Activated CD4-positive, alpha-beta T cell treated with anti-CD3 and anti-CD28 coated beads, Interleukin-2, Interleukin-4, amounts not matched to agents 100 ng/mL and 50 ng/mL, durations not matched to agents 16 hours and 8 hours (primary cell): ENCODE measurements at regions not wholly inside any gene's neighbourhood (a gene's known extent, or its start where the extent isn't known, plus 50 kb on each side); places are given as distances from the start of the nearest gene placed in this dataset.
"Not testable (repeated sequence)": the region's sequence is repeated elsewhere in the genome, so short reads cannot be mapped to it uniquely, and the experiment has no call there.

Experiments used
- DNase-seq: peaks from one replicate; pipeline ENCODE4 v3.0.0-alpha.2; 2020; ENCODE audit warnings: low spot score

DNA sequence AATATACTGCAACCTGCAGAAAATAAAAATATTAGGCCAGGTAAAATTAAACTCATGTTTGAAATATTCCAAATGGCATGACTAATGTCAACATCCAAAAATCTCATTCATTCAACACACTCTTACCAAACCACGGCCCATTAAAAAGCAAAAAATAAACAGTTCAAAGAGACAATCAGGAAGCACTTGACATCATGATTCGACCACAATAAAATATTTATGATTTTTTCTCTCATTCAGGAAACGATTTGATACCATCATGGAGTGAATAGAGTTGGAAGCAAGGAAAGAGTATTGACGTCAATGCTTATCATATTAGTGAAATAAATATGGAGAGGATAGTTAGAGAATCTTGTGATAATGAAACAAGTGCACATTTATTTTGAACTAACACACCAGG is 354.1 kb downstream of the KCNJ2 start:
- no peak for DNase-seq

DNA sequence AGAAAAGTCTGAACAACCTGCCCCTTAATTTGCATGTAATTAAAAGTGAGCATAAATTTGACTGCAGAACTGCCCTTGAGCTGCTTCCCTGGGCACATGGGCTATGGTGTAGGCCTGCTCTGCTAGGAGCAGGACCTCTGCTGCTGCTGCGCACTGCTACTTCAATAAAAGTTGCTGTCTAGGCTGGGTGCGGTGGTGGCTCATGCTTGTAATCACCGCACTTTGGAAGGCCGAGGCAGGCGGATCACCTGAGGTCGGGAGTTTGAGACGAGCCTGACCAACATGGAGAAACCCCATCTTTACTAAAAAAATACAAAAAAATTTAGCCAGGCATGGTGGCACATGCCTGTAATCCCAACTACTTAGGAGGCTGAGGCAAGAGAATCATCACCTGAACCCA is 355.7 kb downstream of the KCNJ2 start:
- not testable (repeated sequence) for DNase-seq

DNA sequence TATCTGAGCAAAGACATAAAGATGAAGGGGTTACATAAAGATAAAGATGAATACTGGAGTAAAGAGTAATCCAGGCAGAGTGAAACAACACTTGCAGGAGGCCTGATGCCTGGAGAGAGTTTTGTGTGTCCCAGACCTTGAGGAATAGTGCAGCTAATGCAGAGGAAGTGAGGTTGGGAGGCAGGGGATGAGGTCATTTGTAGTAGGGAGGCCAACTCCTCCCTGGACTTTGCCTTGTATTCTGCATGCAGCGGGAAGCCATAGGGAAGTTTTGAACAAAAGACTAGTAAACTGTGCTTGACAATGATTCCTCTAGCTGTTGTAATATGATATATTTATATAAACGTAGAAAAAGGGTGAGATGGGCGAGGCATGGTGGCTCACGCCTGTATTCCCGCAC is 356.6 kb downstream of the KCNJ2 start:
- no peak for DNase-seq

DNA sequence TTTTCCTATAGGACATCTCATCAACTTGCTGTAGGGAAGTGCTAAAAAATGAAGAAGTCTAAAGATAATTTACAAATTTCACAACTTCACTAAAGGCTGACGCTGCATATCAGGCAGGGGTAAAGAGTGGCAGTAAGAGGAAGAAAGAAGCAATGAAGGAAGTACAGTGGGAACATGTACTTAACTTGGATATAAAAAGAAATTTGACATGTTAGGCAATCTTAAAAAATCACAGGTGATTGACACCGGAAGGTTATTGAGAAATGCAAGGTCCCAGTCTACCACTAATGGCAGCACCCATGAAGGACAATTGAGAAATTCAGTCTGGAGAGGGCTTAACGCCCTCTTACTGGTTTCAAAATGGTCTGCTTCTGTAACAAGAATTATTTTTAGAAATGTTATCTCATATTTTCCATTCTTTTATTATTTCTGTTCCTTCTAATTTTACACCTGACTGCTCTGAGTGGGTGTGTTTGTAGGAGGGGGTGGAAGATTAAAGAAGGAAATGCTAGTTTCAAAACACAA is 358.1 kb downstream of the KCNJ2 start:
- DNase-seq: no peak

DNA sequence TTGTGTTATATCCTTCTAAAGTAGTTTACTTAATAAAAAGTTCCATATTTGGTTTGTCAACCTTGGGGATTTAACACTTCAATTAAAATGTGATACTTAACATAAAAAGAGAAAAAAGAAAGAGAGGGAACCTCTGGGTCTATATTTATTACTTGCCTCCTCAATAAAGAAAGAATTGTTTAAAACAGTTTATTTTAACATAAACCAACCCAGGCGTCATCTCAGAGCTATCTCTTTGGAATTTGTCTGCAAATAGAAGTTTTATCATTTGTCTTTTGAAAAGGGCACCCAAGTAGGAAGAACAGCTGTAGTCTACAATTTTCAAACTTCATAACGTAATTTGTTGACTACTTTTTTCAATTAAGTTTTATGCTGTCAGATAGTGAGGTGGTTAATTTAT is 364.1 kb downstream of the KCNJ2 start:
- no peak for DNase-seq

DNA sequence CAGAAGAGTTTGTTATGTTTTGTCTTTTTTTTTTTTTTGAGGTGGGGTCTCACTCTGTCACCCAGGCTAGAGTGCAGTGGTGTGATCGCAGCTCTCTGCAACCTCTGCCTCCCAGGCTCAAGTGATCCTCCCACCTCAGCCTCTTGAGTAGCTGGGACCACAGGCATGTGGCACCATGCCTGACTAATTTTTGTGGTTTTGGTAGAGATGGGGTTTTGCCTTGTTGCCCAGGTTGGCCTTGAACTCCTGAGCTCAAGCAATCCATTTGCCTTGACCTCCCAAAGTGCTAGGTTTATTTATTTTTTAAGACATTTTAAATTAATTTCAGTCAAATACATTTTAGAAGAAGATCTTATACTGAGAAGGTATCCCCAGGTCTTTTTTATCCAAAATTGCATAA is 366.7 kb downstream of the KCNJ2 start:
- no peak for DNase-seq

DNA sequence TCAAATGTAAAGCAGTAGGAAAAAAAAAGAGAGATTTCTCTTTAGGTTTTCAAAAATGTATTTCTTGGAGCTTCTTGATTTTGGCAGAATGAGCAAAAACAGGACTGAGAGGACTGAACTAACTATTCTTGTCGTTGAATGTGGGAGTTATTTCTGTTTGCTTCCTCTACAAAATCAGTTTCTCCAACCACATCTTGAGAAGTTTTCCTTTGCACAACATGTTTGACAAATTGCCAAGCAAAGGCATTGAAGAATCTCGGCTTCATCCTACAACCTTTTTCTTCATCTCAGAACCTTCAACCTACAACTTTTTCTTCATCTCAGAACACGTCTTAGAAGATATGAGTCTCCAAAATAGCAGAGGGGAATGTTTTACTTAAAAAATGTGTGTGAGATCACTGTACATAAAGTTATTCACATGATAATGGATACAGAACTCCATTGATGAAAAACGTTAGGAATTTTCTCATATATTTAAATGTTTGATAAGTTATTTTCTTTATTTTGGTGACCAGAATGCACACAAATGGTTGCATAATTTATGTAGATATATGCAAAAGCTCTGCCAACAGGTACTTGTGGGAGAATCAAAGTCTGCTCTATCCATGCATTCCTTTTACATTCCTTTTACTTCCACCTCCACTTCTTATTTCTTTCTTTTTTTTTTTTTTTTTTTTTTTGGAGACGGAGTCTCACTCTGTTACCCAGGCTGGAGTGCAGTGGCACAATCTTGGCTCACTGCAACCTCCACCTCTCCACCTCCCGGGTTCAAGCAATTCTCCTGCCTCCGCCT is 370.0 kb downstream of the KCNJ2 start:
- no peak for DNase-seq

DNA sequence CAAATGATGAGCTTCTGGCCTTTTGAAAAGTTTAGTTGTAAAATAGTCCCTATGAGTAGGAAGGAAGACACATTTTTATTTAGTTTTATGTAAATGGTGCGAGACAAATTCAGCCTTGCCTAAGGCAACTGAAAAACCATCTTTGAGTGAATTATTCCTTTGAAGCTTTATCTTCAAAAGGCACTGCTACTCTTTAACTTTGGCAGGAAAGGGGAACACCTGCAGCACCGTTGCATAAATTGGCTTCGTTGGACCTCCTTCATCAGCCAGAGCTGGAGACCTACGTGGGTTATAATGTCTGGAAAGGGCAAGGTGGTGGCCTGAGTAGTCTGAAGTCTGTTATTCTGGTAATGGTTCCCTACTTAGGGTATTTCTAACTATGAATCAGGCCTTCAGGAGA is 373.5 kb downstream of the KCNJ2 start:
- no peak for DNase-seq

DNA sequence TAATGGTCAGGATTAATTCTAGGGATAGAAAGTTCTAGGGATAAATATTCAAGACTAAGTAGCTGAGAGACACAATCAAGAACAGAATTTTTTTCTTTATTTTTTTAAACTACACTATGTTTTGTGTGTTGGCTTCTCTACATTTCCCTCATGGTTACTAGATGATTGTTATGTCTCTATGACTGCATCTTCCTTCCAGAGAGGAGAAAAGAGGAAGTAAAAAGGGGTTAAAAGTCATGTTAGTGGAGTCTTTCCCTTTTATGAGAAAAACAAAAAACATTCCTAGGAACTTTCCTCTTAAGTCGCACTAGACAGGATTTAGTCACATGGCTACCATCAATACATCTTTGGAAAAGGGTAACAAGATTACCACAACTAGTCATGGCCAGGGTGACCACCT is 375.0 kb downstream of the KCNJ2 start:
- DNase-seq: no peak

DNA sequence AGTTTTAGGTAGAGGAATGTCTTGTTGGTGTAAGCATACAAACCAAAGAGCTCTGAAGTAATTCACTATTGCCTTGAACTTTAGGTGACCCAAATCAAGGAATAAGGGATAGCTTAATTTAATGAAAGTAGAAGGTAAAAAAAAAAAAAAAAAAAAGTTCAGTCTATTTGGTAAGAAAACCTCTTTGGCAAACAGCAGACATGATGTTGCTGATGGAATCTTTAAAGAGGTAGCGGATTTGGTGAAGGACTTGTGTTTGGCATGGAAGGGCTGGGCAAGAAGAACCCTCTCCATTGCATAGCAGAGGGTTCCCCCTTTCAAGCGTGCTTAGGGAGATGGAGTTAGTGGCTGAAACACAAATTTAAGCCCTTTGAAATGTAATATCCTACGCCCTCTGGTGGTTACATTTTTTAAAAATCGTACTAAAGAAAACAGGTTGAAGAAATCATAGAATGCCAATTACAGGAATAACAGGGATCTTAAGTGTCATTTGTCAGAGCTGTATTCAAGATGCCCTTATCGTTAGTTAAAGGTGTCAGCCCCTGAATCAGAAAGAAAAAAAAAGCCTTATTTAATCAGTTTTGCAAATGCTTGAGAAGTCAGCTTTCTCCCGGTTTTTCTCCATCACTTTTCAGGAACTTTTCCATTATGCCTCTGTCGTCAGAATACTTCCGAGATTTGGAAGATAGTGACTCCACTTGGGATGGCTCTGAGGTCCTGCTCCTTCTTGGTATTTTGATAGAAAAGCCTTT is 383.1 kb downstream of the KCNJ2 start:
- DNase-seq: peak; percentile 19

DNA sequence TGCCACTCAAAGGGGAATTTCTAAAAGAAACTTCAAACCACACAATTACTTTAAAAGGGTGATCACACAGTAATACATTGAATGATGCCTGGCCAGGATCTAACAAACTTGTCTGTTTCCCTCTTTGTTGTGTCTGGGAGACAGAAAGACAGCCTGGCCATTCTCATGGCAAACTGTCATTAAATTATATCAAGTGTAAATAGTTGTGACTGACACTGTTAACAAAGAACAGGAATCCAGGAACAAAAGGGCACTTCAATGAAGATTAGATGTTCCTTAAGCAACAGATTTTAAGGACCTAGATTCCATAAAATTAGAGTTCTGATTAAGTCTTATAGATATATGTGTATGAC is 383.6 kb downstream of the KCNJ2 start:
- DNase-seq: no peak

DNA sequence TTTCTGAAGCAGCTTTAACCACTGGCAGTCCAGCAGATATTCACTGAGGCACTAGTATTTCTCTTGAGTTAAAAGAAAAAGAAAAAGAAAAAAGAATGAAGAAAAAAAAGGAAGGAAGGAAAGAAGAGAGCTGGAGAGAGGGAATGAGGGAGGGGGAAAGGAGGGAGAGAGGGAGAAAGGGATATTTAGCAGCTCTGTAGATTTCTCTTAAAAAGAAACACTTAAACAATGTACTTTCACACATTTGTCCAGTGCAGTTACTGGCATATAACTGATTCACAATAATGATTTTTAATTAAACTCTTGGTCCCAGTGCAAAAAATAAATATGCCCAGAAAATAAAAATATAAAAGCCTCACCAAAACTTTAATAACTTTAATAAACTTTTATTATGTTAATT is 386.4 kb downstream of the KCNJ2 start:
- DNase-seq: no peak

DNA sequence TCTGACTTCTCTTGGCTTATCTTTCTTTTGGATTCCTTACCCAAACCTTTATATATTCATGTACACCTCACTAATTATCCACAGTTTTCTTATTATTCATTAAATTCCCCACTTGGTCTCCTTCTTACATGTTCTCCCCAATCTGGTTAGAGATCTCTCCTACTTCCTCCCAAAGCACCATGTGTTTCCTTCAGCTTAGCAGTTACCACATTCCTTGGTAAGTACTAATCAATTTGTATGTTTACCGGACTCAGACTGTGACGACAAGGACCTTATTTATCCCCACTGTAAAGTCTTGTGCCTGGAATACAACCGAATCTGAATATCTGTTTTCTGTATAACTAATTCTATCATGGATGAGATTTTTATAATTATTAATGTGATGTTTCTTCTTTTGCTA is 389.5 kb downstream of the KCNJ2 start:
- DNase-seq: no peak

DNA sequence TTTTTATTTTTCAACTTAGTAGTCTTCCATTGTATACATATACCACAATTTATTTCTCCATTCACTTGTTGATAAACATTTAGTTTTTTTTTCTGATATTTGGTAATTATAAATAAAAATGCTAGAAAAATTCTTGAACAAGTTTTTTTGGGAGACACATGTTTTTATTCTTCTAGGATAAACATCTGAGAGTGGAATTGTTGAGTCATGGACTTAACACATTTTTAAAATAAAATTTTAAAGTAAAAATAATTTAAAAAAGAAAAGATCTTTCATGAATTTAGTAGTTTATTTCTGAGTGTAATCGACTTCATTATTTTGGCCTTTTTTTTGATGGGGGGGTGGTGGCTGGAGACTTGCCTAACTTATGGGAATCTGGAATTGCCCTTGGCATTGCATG is 391.1 kb downstream of the KCNJ2 start:
- no peak for DNase-seq

DNA sequence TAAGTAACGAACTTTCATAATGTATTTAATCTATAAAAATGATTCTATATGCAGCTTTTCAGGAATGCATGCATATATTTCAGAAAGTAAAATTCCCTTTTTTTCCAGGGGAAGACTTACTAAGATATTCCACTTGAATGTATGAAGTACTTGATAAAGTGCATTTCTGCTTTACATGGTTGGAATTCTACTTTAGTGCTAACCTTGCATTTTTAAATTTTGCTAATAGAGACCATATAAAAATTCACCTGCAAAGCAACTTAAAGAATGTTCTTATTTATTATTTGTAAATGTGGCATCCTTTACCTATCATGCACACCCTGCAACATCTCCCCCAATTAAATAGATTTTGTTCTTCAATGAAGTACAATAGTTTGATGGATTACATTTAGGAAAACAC is 392.8 kb downstream of the KCNJ2 start:
- no peak for DNase-seq

DNA sequence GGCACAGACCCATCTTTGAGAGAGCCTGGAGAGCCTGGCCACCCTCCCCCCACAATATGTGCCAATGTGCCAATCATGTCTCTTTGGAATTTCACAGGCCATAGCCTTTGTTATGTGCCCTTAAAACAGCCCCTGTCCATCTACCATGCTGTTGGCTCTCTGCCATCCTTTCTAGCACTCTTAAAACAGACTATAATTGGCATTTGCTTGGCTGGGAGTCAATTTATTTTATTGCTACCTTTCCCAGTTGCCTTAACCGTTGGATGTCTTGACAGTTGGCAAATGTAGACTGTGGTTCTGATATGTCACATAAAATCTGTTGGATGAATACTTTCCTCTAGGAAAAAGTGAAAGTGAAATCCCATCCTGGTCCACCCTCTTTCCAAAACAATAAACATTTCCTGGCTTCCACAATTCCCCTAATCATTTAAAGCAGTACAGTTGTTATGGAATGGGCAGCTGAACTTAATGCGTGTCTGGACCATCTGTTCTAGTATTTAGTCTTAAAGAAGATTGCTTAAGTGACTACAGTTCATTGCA is 394.0 kb downstream of the KCNJ2 start:
- DNase-seq: no peak

DNA sequence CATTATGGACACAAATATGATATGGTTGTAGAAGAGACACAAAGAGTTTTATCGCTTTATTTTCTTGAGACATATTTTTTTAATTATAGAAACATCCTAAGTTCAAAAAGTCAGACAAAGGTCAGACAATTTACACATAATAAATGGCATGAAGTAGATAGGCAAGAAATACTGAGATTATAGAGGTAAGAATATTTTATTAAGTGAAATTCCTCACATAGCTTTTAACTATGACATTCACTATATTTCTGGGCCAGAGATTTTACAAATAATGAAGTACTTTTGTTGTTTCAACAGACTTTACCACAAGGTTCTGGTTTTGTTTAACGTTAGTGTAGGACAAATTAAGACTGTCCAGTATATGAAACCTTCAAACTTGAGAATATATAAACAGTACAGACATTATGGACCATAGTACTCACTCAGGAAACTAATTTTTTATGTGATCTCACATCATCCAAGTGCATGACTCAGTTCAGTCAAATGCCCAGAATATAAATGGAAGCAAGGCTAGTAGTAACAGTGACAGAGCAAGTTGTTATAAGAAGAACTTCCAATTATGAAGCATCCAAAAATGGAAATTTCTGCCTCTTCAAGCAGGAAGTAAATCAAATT is 394.8 kb downstream of the KCNJ2 start:
- no peak for DNase-seq

DNA sequence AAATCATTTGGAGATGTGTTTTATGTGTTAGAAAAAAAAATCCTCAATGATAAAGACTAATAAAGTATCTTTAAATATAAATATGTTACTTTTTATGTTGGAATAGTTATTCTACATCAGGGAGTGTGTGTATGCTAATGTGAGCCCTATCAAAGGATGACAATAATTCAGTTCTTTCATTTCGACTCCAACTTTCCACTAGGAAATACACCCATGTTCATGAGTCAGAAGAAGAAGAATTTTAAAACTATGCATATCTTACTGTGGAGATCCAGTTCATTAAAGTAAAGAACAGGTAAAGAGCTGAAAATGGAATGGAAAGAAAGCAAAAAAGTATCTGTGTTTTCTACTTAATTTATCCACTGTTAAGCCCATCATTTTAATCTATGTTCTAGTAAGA is 399.8 kb downstream of the KCNJ2 start:
- DNase-seq: no peak

DNA sequence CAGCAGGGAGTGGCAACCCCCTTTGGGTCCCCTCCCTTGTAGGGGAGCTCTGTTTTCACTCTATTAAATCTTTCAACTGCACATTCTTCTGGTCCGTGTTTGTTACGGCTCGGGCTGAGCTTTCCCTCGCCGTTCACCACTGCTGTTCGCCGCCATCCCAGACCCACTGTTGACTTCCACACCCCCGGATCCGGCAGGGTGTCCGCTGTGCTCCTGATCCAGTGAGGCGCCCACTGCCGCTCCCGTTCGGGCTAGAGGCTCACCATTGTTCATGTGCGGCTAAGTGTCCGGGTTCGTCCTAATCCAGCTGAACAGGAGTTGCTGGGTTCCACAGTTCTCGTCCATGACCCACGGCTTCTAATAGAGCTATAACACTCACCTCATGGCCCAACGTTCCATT is 408.1 kb downstream of the KCNJ2 start:
- no peak for DNase-seq

DNA sequence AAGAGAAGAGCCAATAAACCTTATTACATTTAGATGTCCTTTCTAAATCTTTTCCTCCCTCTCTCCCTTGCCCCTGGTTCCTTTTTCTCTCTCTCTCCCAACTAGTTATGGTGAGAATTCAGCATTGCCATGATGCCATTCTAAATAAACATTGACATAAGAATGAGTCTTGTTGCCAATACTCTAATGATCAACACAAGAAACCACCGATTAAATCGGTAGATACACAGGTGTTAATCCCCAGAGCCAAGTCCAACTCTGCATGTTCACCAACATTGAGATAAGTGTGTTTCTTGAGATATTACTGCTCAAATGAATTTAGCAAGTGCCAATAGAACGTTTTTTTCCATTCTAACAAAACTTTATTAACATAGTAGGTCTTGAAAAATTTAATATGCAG is 412.1 kb downstream of the KCNJ2 start:
- DNase-seq: no peak

DNA sequence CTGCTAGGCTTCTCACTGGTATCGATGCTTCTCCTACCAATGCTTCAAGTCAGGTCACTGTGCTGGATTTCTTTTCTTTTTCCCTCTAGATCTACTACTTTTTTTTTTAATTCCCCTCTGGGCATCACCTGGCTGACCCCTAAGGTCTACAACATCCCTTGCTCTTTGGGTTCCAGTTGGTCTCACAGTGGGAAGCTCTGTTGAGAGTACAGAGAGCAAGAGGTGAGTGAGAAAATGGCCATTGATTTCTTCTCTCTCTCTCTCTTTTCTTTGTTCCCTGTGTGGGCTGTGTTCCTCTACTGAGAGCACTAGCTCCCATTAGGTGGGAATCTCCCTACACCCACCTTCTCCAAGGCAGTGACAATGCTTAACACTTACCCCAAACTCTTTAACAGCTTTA is 413.4 kb downstream of the KCNJ2 start:
- no peak for DNase-seq

DNA sequence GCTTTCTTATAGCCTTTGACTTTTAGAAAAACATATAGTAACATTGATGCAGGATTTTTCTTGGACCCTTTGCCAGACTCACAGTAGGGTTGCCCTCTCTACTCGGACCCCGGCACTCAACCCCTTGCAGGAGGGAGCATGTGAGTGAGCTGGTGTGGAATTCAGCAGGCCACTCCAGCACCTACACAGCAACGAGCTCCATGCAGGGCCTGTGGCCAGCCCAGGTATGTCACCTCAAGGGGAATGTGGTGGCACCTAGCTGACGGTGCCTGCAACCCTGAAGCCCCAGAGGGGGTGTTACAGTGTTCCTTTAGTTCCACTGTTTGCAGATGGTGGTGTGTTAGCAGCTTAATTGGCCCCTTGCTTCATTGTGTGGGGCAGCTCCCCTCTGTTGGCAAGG is 414.9 kb downstream of the KCNJ2 start:
- no peak for DNase-seq

DNA sequence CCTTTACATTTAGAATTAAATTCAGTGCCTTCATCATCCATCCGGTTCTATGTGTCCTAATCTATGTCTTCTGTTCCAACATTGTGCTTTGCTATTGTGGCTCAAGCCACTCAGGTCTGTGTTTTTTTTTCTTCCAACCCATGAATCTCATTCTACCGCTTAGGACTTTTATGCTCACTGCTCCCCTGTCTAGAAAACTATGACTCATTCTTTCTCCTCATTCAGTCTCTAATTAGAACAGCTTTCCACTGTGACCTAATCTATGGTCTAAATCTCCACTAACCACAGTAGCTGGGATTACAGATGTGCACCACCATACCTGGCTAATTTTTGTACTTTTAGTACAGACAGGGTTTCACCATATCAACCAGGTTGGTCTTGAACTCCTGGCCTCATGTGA is 418.7 kb downstream of the KCNJ2 start:
- no peak for DNase-seq
